Kidney (tissue), 13 donors: ENCODE measurements at regions not wholly inside any gene's neighbourhood (a gene's known extent, or its start where the extent isn't known, plus 50 kb on each side); places are given as distances from the start of the nearest gene placed in this dataset.
A peak's percentile ranks its signal among the peaks of the same experiment; 100 is the strongest.

Experiments used
- DNase-seq, 5 donors: peaks; one replicate each; pipeline ENCODE4 v3.0.0-alpha.2; 2013 to 2020
- FAIRE-seq: peaks from 2 replicates; lab custom pipeline; 2012; peaks lifted over from hg19 to GRCh38; lab: Jason Lieb, UNC
- H3K27ac ChIP-seq, 2 donors: one replicate each; pipeline ENCODE4 v1.7.0; 2013; ENCODE audit warnings: low read depth in 2 of 2, low read length in 2 of 2, inconsistent platforms in 1 of 2
- H3K27me3 ChIP-seq: one replicate; pipeline ENCODE4 v1.7.1; 2013; ENCODE audit warnings: low read length, inconsistent platforms; ENCODE audit not compliant: control insufficient read depth, insufficient read depth
- H3K36me3 ChIP-seq, 3 donors: one replicate each; pipeline versions ENCODE4 v1.7.0 to v1.7.1; 2013; ENCODE audit warnings: low read length in 3 of 3, control low read depth in 1 of 3, inconsistent platforms in 1 of 3; ENCODE audit not compliant: insufficient read depth in 3 of 3, control insufficient read depth in 2 of 3
- H3K4me1 ChIP-seq, 3 donors: one replicate each; pipeline versions ENCODE4 v1.7.0 to v1.7.1; 2013; ENCODE audit warnings: low read length in 3 of 3, inconsistent platforms in 1 of 3, low read depth in 1 of 3; ENCODE audit not compliant: control insufficient read depth in 2 of 3, insufficient read depth in 2 of 3
- H3K4me3 ChIP-seq, 3 donors: one replicate each; pipeline versions ENCODE4 v1.7.0 to v1.8.1; 2013; ENCODE audit warnings: low read length in 3 of 3, control low read depth in 1 of 3, inconsistent platforms in 1 of 3
- H3K9ac ChIP-seq, 3 donors: one replicate each; pipeline versions ENCODE4 v1.7.0 to v1.7.1; 2013; ENCODE audit warnings: low read length in 3 of 3, control low read depth in 1 of 3, inconsistent platforms in 1 of 3
- H3K9me3 ChIP-seq, 3 donors: one replicate each; pipeline versions ENCODE4 v1.7.0 to v1.7.1; 2013; ENCODE audit warnings: low read length in 3 of 3, control low read depth in 1 of 3, inconsistent platforms in 1 of 3; ENCODE audit not compliant: control insufficient read depth in 2 of 3, insufficient read depth in 1 of 3
- intact Hi-C: fragments of 100-400 bp; cut with DNase I; formaldehyde crosslinking; loops from one replicate; pipeline ENCODE4 v1.11.1; 2022
- TF ChIP-seq, protein P1 (sequence below): IDR thresholded peaks from 3 replicates; pipeline ENCODE4 v1.5.1; 2012; ENCODE audit warnings: mild to moderate bottlenecking, moderate library complexity, borderline replicate concordance; ENCODE audit not compliant: insufficient read depth; ENCODE audit errors: extremely low read depth
- donor health status: control.
- donor health status: control.
- donor health status: control.
- donor health status: control.
- donor health status: control.
- donor health status: DM: yes; HTN: yes; CAD: no.
- donor health status: Normal renal cell carcinoma (clear cell type).

DNA sequence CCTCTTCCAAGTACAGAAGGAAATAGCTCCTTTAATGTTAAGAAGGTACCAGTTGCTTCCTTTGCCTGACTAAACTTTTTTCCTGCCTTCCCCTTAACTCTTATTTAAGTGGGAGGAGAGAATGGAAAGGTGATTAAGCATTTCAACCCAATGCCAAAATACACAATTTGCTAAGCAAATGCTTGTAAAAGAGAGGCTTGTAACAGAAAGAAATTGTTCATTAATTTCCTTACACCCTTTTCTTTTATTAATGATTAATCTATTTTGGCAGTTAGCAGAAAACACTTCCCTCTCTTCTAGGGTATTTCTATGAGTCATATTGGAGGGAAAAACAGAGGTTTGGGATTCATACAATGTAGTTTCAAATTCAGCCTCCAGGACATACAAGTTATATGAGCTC lies 427.6 kb upstream of the FAT3 start:
- H3K36me3 ChIP-seq = no peaks in the 10 kb centered on the region
- no peak for DNase-seq
- no peak overlapping the region for H3K9ac ChIP-seq
- peak; percentile 84 for FAIRE-seq
- peaks cover 2 to 7% (median 4%) of the 10 kb centered on the region in 3 donors for H3K4me1 ChIP-seq
- intact Hi-C loops = no loop called here
- H3K27me3 ChIP-seq = no peaks in the 10 kb centered on the region
- H3K9me3 ChIP-seq = no peaks in the 10 kb centered on the region
- H3K27ac ChIP-seq = no peak overlapping the region
- H3K4me3 ChIP-seq = no peak overlapping the region
- TF ChIP-seq, protein P1, sequence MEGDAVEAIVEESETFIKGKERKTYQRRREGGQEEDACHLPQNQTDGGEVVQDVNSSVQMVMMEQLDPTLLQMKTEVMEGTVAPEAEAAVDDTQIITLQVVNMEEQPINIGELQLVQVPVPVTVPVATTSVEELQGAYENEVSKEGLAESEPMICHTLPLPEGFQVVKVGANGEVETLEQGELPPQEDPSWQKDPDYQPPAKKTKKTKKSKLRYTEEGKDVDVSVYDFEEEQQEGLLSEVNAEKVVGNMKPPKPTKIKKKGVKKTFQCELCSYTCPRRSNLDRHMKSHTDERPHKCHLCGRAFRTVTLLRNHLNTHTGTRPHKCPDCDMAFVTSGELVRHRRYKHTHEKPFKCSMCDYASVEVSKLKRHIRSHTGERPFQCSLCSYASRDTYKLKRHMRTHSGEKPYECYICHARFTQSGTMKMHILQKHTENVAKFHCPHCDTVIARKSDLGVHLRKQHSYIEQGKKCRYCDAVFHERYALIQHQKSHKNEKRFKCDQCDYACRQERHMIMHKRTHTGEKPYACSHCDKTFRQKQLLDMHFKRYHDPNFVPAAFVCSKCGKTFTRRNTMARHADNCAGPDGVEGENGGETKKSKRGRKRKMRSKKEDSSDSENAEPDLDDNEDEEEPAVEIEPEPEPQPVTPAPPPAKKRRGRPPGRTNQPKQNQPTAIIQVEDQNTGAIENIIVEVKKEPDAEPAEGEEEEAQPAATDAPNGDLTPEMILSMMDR = no peak

DNA sequence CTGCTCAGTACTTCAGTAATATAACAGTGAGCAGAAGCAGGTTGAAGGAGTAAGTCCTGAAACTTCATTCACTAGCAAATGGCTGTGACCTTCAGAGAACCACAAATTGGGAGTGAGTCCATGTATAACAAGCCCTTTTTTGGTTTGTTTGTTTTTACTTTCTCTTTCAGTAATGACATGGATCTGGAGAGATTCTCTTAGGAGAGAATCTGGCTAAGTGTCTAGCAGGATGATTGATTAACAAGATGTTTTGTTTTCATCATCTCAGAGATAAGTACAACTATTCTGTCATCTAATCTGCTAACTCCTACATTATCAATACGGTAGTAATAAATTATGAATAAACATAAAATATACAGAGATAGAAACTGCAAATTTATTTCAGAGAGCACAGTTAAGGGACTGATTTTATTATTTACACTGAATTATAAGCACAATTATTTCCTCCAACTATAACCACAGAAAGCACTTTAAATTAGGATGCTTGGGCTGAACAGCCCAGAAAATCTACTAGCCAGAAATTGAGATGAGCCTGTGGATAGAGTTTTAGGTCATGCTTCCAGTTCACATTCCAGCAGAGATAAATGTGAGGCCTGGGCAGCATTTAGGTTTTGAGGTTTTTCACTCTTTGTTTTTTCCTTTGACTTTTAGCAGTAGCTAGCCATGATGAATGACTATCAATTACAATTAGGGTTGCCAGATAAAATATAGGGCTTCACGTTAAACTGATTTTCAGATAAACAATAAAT lies 429.3 kb upstream of the FAT3 start:
- TF ChIP-seq, protein P1 = no peak
- no peak overlapping the region for H3K9ac ChIP-seq
- no peak overlapping the region for H3K4me3 ChIP-seq
- intact Hi-C loops = no loop called here
- H3K27me3 ChIP-seq = no peaks in the 10 kb centered on the region
- FAIRE-seq (no peak), DNase-seq (peak in 1 of 5 donors; percentile 27)
- peaks cover 2 to 7% (median 4%) of the 10 kb centered on the region in 3 donors for H3K4me1 ChIP-seq
- no peaks in the 10 kb centered on the region for H3K36me3 ChIP-seq
- H3K9me3 ChIP-seq = no peaks in the 10 kb centered on the region
- no peak overlapping the region for H3K27ac ChIP-seq

DNA sequence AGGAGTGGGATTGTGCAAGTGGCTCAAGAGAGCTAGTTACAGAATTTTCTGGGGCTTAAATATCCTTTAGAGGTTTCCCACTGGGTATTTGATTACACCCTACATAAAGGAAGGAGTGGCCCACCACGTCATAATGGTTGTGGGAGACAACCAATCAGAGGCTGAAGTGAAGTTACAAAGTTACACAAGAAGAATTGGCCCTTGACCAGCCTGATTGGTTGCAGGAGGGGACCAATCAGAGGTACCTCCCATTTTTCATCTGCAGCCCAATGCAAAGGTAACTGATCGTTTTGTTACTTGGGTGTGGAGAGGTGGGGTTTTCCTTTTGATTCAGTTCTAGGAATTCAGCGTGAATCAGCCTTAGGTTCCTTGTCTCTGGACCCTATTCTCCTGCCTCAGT lies 430.5 kb upstream of the FAT3 start:
- no peaks in the 10 kb centered on the region for H3K36me3 ChIP-seq
- H3K9me3 ChIP-seq = no peaks in the 10 kb centered on the region
- FAIRE-seq (no peak), DNase-seq (no peak)
- intact Hi-C loops = no loop called here
- no peaks in the 10 kb centered on the region for H3K27me3 ChIP-seq
- peaks cover 2 to 7% (median 4%) of the 10 kb centered on the region in 3 donors for H3K4me1 ChIP-seq
- TF ChIP-seq, protein P1 = no peak
- H3K4me3 ChIP-seq = no peak overlapping the region
- H3K27ac ChIP-seq = no peak overlapping the region
- no peak overlapping the region for H3K9ac ChIP-seq
